GM12878 (cell line): ENCODE measurements at regions not wholly inside any gene's neighbourhood (a gene's known extent, or its start where the extent isn't known, plus 50 kb on each side); places are given as distances from the start of the nearest gene placed in this dataset.

Experiments used
- ATAC-seq: fragments of 200-7000 bp; cut with Tn5 transposase; 3 replicates; pipeline ENCODE4 v1.9.1; 2020; ENCODE audit warnings: mild to moderate bottlenecking, moderate library complexity
- BruUV-seq: library from RNA; stranded (reverse); fragments of 400-500 nt; replicated peaks from 2 replicates; lab custom pipeline; 2021; lab: Mats Ljungman, UMichigan
- CTCF ChIA-PET: fragments of 300-600 bp; sonication (Branson Sonifier 250); formaldehyde crosslinking; extraction: SDS; loops from one replicate; lab custom pipeline; 2021; ENCODE audit warnings: inconsistent platforms; lab: Yijun Ruan, JAX
- POLR2A ChIA-PET: fragments of 350-600 bp; formaldehyde crosslinking; extraction: SDS; loops from one replicate; lab custom pipeline; 2021; ENCODE audit warnings: inconsistent platforms; lab: Charles Lee
- RAD21 ChIA-PET: fragments of 300-600 bp; sonication (Branson Sonifier 250); formaldehyde crosslinking; loops from one replicate; lab custom pipeline; 2023; ENCODE audit warnings: antibody characterized with exemption; ENCODE audit not compliant: unreplicated experiment; lab: Charles Lee
- SMC1A ChIA-PET: fragments of 300-600 bp; sonication (Branson Sonifier 250); formaldehyde crosslinking; loops from one replicate; lab custom pipeline; 2023; ENCODE audit not compliant: unreplicated experiment, uncharacterized antibody; lab: Charles Lee
- DNase-seq: peaks from one replicate; pipeline ENCODE4 v3.0.0-alpha.2; 2011; ENCODE audit warnings: low read depth, low spot score
- FAIRE-seq: peaks from 3 replicates; lab custom pipeline; 2011; peaks lifted over from hg19 to GRCh38; lab: Jason Lieb, UNC
- H2AFZ ChIP-seq: 2 replicates; pipeline ENCODE4 v1.6.0; 2011; ENCODE audit warnings: low read depth, low read length, control low read depth; ENCODE audit not compliant: control insufficient read depth
- H3K27ac ChIP-seq: 2 replicates; pipeline ENCODE4 v1.5.1; 2011; ENCODE audit warnings: control low read depth; ENCODE audit not compliant: control insufficient read depth, insufficient read depth
- H3K27me3 ChIP-seq, 2 experiments: replicated peaks in 1 of 2; 2 replicates each; pipeline versions ENCODE4 v1.6.0 to v1.6.1; 2011; ENCODE audit warnings: low read length in 1 of 2; ENCODE audit not compliant: control insufficient read depth in 2 of 2, insufficient read depth in 2 of 2
- H3K36me3 ChIP-seq, 2 experiments: 2 replicates each; pipeline ENCODE4 v1.5.1; 2011; ENCODE audit warnings: low read length in 1 of 2; ENCODE audit not compliant: control insufficient read depth in 2 of 2, insufficient read depth in 2 of 2
- H3K4me1 ChIP-seq: 2 replicates; pipeline ENCODE4 v1.6.1; 2011; ENCODE audit warnings: mild to moderate bottlenecking, low read length, moderate library complexity, mixed read lengths; ENCODE audit not compliant: control insufficient read depth, insufficient read depth
- H3K4me2 ChIP-seq: 2 replicates; pipeline ENCODE4 v1.6.0; 2011; ENCODE audit warnings: control low read depth; ENCODE audit not compliant: control insufficient read depth, insufficient read depth
- H3K4me3 ChIP-seq: fragments of 200-600 bp; sonication (generic); 2 replicates; pipeline ENCODE4 v1.5.1; 2016
- H3K79me2 ChIP-seq: 2 replicates; pipeline ENCODE4 v1.6.0; 2011; ENCODE audit warnings: low read length; ENCODE audit not compliant: control insufficient read depth, insufficient read depth
- H3K9ac ChIP-seq: 2 replicates; pipeline ENCODE4 v1.8.0; 2011; ENCODE audit warnings: low read length, control low read depth, mixed read lengths; ENCODE audit not compliant: control insufficient read depth, insufficient read depth
- H3K9me3 ChIP-seq: replicated peaks from 3 replicates; pipeline ENCODE4 v1.5.1; 2011; ENCODE audit warnings: mild to moderate bottlenecking, low read length; ENCODE audit not compliant: control insufficient read depth, insufficient read depth
- H4K20me1 ChIP-seq: 2 replicates; pipeline ENCODE4 v1.6.0; 2011; ENCODE audit not compliant: control insufficient read depth, insufficient read depth
- CHD4 ChIP-seq: fragments of 200-600 bp; sonication (generic); IDR thresholded peaks from 2 replicates; pipeline ENCODE4 v1.6.1; 2016; ENCODE audit warnings: mild to moderate bottlenecking
- E2F4 ChIP-seq: IDR thresholded peaks from 2 replicates; pipeline ENCODE4 v1.6.1; 2012; ENCODE audit warnings: low read depth, low read length, improper control_type of control experiment
- GABPA ChIP-seq: IDR thresholded peaks from 2 replicates; pipeline ENCODE4 v1.6.1; 2014; ENCODE audit warnings: antibody characterized with exemption, low read depth, mild to moderate bottlenecking, inconsistent platforms
- HCFC1 ChIP-seq: fragments of 150-350 bp; IDR thresholded peaks from 2 replicates; pipeline ENCODE4 v1.6.1; 2014; ENCODE audit warnings: low read length
- KLF5 ChIP-seq: fragments of 450-650 bp; IDR thresholded peaks from 2 replicates; pipeline ENCODE4 v1.6.1; 2014; ENCODE audit warnings: mild to moderate bottlenecking; ENCODE audit not compliant: partially characterized antibody
- LARP7 ChIP-seq: fragments of 450-650 bp; IDR thresholded peaks from 2 replicates; pipeline ENCODE4 v1.6.1; 2017; ENCODE audit warnings: mild to moderate bottlenecking
- NRF1 ChIP-seq: conservative IDR thresholded peaks from 2 replicates; pipeline ENCODE4 v1.6.1; 2011; ENCODE audit warnings: mild to moderate bottlenecking, low read depth, low read length, improper control_type of control experiment
- RAD51 ChIP-seq: fragments of 450-650 bp; IDR thresholded peaks from 2 replicates; pipeline ENCODE4 v1.6.1; 2016; ENCODE audit warnings: moderate library complexity, mild to moderate bottlenecking, inconsistent platforms
- RB1 ChIP-seq: fragments of 450-650 bp; formaldehyde crosslinking; IDR thresholded peaks from 2 replicates; pipeline ENCODE4 v1.6.1; 2017; ENCODE audit warnings: mild to moderate bottlenecking, borderline replicate concordance
- RELA ChIP-seq: fragments of 450-650 bp; IDR thresholded peaks from 2 replicates; pipeline ENCODE4 v1.8.0; 2014; ENCODE audit warnings: borderline replicate concordance; ENCODE audit not compliant: partially characterized antibody
- TAF1 ChIP-seq: IDR thresholded peaks from 2 replicates; pipeline ENCODE4 v1.6.1; 2011; ENCODE audit warnings: mild to moderate bottlenecking, low read depth, low read length, borderline replicate concordance
- TBL1XR1 ChIP-seq: IDR thresholded peaks from 2 replicates; pipeline ENCODE4 v1.6.1; 2012; ENCODE audit warnings: low read depth, low read length, improper control_type of control experiment
- ZBTB33 ChIP-seq: fragments of 450-650 bp; IDR thresholded peaks from 2 replicates; pipeline ENCODE4 v1.6.1; 2017; ENCODE audit warnings: mild to moderate bottlenecking
- ZNF217 ChIP-seq: fragments of 450-650 bp; IDR thresholded peaks from 2 replicates; pipeline ENCODE4 v1.6.1; 2017; ENCODE audit warnings: antibody characterized with exemption, mild to moderate bottlenecking
- WGBS: methylation state at CpG from one replicate; pipeline ENCODE4 v1.1.6; 2016; ENCODE audit warnings: low lambda C conversion rate; ENCODE audit not compliant: insufficient replicate concordance, insufficient coverage; ENCODE audit errors: missing lambda C conversion rate; 5-methylcytosine and 5-hydroxymethylcytosine counted together
- in situ Hi-C: fragments of 300-500 bp; cut with MboI; formaldehyde crosslinking; loops from 9 replicates; pipeline ENCODE4 v1.14.3; 2018; ENCODE audit warnings: mixed read lengths
- intact Hi-C: fragments of 100-400 bp; cut with micrococcal nuclease; formaldehyde crosslinking; loops from one replicate; pipeline ENCODE4 v1.14.2; 2022; ENCODE audit not compliant: unreplicated experiment

- no peak overlapping the region for H3K27ac ChIP-seq
- ChIA-PET POLR2A (no interaction called here), CTCF (no interaction called here), SMC1A (no interaction called here), RAD21 (no interaction called here)
- no peak overlapping the region for H3K9ac ChIP-seq
- no peaks in the 10 kb centered on the region for H3K4me1 ChIP-seq
- ATAC-seq (peak; percentile 61), DNase-seq (peak; percentile 16), FAIRE-seq (no peak)
- H2AFZ ChIP-seq, result no peak overlapping the region; the same call in 1 of the 2 replicates
- no peaks in the 10 kb centered on the region; the same call in 2 of the 3 replicates for H3K9me3 ChIP-seq
- H3K27me3 ChIP-seq, result no peaks in the 10 kb centered on the region
- in situ Hi-C loops (no loop called here), intact Hi-C loops (no loop called here)
- H3K36me3 ChIP-seq, result no peaks in the 10 kb centered on the region
- H4K20me1 ChIP-seq, result no peaks in the 10 kb centered on the region
- H3K4me2 ChIP-seq, result no peak overlapping the region
- WGBS, result 2% methylated on average over 2 of the region's 2 CpGs
- no peaks in the 10 kb centered on the region for H3K79me2 ChIP-seq
- TF ChIP-seq TBL1XR1 (no peak), ZBTB33 (no peak), RELA (no peak), GABPA (no peak), CHD4 (no peak), E2F4 (no peak), ZNF217 (no peak), TAF1 (no peak), RAD51 (no peak), LARP7 (no peak), NRF1 (no peak), KLF5 (no peak), RB1 (no peak), HCFC1 (no peak)
- H3K4me3 ChIP-seq, result no peak overlapping the region
- no TSS peak for BruUV-seq
Observed at GRCh38 chr12:45509187-45509586, 220.3 kb upstream of the ARID2 start.
